ENCODE measurements at regions not wholly inside any gene's neighbourhood (a gene's known extent, or its start where the extent isn't known, plus 50 kb on each side); places are given as distances from the start of the nearest gene placed in this dataset.

- DNase-seq, result no peak
These were observed 677.5 kb upstream of the BRINP3 start for GRCh38 chr1:191155178-191155577.

- DNase-seq, result no peak
These were observed 683.2 kb upstream of the BRINP3 start for GRCh38 chr1:191160837-191161236.

DNA sequence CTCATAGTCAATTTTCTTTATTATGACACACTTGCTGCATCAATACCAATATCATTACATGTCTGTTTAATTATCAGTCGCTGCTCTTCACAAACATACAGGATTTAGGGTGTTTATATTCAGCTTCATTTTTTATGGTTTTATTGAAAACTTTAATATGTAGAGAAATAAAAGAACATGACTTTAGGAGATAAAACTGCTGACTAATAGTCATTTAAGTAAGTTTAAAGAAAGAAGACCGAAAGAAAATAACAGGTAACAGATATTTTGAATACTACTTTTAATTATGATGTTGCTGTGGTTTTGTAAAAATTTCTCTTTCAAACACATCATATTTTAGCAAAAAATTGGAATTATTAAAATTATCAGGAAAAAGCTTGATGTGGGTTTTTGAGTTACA lies 685.1 kb upstream of the BRINP3 start:
- DNase-seq, result no peak

GRCh38 chr1:191163621-191164020 lies 686.0 kb upstream of the BRINP3 start:
- DNase-seq, result no peak

GRCh38 chr1:191174298-191174697 lies 696.6 kb upstream of the BRINP3 start:
- DNase-seq, result no peak

GRCh38 chr1:191176131-191176530 lies 698.5 kb upstream of the BRINP3 start:
- no peak for DNase-seq

DNA sequence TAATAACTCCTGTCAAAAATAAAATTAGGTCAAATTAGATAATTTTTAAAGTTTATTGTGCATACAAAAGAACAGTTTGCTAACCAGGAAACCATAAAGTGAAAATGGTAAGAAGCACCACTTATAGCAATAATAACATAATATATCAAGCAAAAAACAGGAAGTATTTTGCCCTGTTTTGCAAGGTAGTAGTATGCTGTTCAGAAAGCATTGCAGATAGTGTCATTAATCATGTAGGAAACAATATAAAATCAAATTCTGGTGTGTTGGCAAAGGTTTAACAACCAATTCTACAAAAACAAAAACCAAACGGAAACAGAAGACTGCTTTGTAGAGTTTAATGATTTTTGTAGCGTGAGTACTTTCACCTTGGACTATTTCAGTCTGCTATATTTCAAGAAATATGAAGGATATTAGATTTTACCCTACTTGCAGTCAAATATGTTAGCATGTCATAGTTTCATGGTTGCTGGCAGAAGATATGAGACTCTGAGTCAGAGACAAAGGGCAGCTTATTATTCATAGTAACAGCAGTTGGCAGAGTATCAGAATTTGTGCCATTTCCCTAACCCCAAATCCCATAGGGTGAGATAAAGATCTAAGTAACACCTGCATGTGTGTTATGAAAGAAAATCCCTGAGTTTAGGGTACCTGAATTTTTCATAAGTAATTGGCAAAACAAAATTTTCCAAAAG lies 729.0 kb upstream of the BRINP3 start:
- DNase-seq, result no peak

- DNase-seq, result no peak
These were observed 744.5 kb upstream of the BRINP3 start for GRCh38 chr1:191222206-191222605.

GRCh38 chr1:191240925-191241324 lies 763.3 kb upstream of the BRINP3 start:
- DNase-seq, result no peak

DNA sequence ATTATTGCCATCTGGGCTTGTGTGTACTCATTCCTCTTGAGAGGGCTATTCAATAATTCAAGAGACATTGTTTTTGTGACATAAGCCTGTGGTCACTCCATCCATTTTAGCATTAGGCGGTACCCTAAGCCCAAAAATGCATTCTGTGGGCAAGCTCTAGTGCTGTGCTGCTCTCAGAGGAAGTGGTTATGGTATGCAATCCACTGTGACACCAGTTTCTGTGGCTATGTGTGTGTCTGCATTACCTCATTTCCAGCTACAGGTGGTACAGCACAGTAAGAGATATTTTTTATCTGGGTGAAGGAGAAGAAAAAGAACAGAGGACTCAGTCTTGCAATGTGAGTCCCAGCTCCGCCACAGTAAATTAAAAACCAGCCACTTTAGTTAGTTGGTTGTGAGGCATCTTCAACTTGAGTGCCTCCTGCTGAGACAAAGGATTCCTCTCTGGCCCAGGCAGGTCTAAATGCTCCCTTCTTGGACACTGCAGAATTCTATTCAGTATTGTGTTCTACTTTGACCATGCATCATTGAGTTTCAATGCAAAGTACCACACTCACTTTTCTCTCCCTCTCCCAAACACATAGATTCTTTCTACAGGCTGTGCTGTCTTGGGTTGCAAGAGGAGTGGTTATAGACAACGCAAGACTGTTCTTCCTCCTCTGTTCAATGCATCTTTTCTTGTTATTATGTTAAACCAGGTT lies 777.8 kb upstream of the BRINP3 start:
- DNase-seq, result no peak

- DNase-seq, result no peak
These were observed 779.3 kb upstream of the BRINP3 start for GRCh38 chr1:191256917-191257316.

GRCh38 chr1:191260056-191260455 lies 782.4 kb upstream of the BRINP3 start:
- no peak for DNase-seq

- no peak for DNase-seq
These were observed 783.4 kb upstream of the BRINP3 start for GRCh38 chr1:191261111-191261510.

DNA sequence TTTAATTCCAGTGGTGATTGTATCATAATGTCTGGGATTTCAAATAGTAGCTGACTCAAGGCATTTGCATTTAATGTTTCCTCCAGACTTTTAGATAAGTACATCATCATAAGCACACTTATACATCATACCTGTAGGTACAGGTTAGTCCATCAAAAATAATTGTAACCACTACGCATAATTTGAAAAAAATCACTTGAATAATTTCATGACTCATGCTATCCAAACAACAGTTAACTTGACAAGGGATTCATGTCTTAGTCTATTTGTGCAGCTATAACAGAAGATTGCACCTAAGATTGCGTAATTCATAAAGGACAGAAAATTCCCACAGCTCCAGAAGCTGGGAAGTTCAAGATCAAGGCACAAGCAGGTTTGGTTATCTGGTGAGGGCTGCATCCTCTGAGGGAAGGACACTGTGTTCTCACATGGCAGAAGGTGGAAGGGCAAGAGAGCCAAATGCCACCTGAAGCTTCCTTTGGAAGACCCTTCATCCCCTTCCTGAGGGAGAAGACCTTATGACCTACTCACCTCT lies 801.7 kb upstream of the BRINP3 start:
- DNase-seq, result no peak

DNA sequence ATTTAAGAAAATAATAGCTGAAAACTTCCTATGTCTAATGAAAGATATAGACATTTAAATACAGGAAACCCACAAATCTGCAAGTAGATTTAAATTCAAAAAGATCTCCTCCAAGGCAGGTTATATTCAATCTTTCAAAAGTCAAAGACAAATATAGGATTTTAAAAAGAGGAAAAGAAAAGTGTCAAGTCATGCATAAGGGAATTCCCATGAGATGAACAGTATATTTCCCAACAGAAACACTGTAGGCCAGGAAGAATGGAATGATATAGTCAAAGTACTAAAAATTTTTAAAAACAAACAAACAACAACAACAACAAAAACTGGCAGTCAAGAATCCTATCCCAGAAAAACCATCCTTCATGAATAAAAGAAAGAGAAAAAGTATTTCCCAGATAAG lies 806.5 kb upstream of the BRINP3 start:
- DNase-seq, result no peak

DNA sequence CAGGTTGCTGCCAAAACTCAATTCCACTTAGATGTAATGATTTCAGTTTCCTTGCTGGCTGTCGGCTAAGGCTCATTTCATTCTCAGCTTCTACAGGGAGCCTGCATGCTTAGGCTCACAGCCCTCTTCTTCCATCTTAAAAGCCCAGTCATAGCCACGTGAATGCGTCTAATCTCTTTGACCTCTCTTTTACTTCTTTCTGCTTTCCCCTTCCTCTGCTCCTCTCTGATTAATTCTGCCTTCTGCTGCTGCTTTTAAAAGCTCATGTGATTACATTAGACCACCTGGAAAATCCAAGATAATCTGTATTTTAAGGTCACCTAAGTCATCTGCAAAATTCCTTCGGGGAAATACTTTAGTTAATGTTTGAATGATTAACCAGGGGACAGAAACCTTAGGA lies 812.8 kb upstream of the BRINP3 start:
- peak; percentile 22 for DNase-seq

DNA sequence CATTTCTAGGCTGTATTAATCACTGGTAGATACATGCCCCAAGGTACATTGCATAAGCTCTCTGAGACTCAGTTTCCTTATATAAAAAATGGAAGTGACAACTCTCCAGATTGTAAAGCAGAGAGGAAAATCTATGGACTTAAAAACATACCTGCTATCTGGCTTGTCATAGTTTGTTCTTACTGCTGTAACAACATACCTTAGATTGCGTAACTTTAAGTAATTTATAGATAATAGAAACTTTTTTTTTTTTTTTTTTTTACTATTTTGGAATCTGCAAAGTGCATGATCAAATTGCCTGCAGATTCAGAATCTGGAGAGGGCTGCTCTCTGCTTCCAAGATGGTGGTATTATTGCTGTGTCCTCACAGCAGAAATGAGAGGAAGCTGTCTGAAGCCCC lies 827.7 kb upstream of the BRINP3 start:
- DNase-seq, result no peak

DNA sequence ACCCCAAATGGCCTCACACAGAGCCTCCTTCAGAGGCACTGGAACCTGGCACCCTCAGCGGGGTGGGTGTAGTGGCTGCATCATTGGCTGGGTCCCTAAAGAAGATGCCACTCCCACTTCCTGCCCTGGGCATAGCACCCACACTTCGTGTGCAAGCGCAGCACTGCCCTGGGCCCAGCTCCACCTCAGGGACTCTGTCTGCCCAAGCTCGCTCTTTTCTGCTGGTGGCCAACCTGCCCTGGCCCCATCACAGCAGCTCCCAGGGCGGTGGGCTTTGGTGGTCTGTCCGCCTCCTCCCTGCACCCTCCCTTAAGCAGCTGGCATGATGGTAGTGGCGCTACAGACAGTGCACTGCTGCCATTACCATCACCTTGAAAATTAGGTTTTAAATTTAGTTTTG lies 829.3 kb upstream of the BRINP3 start:
- no peak for DNase-seq

- no peak for DNase-seq
These were observed 838.2 kb upstream of the RGS18 start for GRCh38 chr1:191320062-191320461.

GRCh38 chr1:191327868-191328267 lies 830.4 kb upstream of the RGS18 start:
- no peak for DNase-seq

- DNase-seq, result no peak
These were observed 814.4 kb upstream of the RGS18 start for GRCh38 chr1:191343816-191344215.

GRCh38 chr1:191346381-191346780 lies 811.9 kb upstream of the RGS18 start:
- DNase-seq, result no peak

DNA sequence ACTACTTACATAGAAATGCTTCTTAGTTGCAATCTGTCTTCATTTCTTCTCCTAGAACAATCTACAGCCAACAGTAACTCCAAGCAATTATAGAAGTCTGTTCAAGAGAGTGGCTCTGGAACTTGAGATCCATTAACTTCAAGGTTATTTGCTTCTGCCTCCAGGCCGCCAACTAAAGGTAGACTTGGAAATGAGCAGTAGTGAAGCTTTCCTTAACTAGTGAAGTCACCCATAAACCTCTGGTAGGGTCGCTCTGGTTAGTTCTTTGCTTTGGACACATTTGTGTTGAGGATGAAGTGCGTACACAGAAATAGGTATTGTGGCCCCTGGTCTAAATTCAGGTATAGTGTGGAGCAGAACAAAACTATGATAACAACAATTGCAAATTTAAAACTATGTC lies 809.9 kb upstream of the RGS18 start:
- DNase-seq, result no peak

DNA sequence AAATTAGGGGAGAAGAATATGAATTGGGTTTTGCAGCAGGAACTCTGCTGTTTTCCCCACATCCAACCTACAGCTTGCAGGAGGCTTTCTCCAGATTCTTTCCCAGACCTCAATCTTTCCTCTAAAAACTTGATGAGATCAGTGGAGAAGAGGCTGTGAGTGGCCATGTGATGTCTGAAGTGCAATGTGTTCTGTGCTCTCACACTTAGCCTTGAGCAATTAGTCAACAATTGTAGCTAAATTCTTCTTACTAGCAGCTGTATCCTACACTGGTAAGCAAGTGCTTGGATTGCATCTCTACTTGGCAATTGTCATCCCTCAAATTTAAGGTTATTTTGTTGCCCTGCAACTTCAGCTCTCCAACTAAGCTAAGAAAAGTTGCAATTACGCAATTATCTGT lies 807.3 kb upstream of the RGS18 start:
- DNase-seq, result no peak

Data from renal pelvis (tissue), 1 donor.